ENCODE measurements at regions not wholly inside any gene's neighbourhood (a gene's known extent, or its start where the extent isn't known, plus 50 kb on each side); places are given as distances from the start of the nearest gene placed in this dataset.

- TF ChIP-seq CTCF (IDR thresholded peaks at IDR 0.05) (no peak), POLR2A (IDR thresholded peaks at IDR 0.05) (no peak)
These were observed 949.4 kb upstream of the GJE1 start for GRCh38 chr6:141183368-141183767.
